SKM-1 treated with dmso at 0.1 percent for 144 hours (cell line): ENCODE measurements at regions not wholly inside any gene's neighbourhood (a gene's known extent, or its start where the extent isn't known, plus 50 kb on each side); places are given as distances from the start of the nearest gene placed in this dataset.
"Not testable (repeated sequence)": the region's sequence is repeated elsewhere in the genome, so short reads cannot be mapped to it uniquely, and the experiment has no call there.

ENCODE experiments used
- DNase-seq: peaks from one replicate; lab custom pipeline; 2025; ENCODE audit not compliant: unreplicated experiment; lab: John Stamatoyannopoulos, UW

GRCh38 chrX:46228389-46228788, 316.8 kb downstream of the ZNF674 start:
- DNase-seq: no peak

GRCh38 chrX:46226422-46226821, 318.8 kb downstream of the ZNF674 start:
- DNase-seq: no peak

- not testable (repeated sequence) for DNase-seq
These were observed 321.7 kb downstream of the ZNF674 start for GRCh38 chrX:46223499-46223898.

GRCh38 chrX:46220822-46221221, 324.4 kb downstream of the ZNF674 start:
- DNase-seq: no peak

GRCh38 chrX:46218373-46218772, 326.8 kb downstream of the ZNF674 start:
- no peak for DNase-seq

- no peak for DNase-seq
These were observed 328.8 kb downstream of the ZNF674 start for GRCh38 chrX:46216406-46216805.

GRCh38 chrX:46211079-46211478, 334.1 kb downstream of the ZNF674 start:
- DNase-seq: no peak

GRCh38 chrX:46209768-46210167, 335.5 kb downstream of the ZNF674 start:
- DNase-seq: no peak

- DNase-seq: no peak
These were observed 336.2 kb downstream of the ZNF674 start for GRCh38 chrX:46209037-46209436.

- no peak for DNase-seq
These were observed 336.9 kb downstream of the ZNF674 start for GRCh38 chrX:46208225-46208854.

- DNase-seq: no peak
These were observed 340.3 kb downstream of the ZNF674 start for GRCh38 chrX:46204721-46205422.

GRCh38 chrX:46202733-46203514, 342.3 kb downstream of the ZNF674 start:
- DNase-seq: no peak

- DNase-seq: no peak
These were observed 344.8 kb downstream of the ZNF674 start for GRCh38 chrX:46200413-46200812.

GRCh38 chrX:46198858-46199257, 346.4 kb downstream of the ZNF674 start:
- no peak for DNase-seq

GRCh38 chrX:46186811-46187106, 358.5 kb downstream of the ZNF674 start:
- DNase-seq: not testable (repeated sequence)

GRCh38 chrX:46185923-46186810, 359.1 kb downstream of the ZNF674 start:
- DNase-seq: no peak

GRCh38 chrX:46184749-46185148, 360.5 kb downstream of the ZNF674 start:
- no peak for DNase-seq

- DNase-seq: peak; percentile 53
These were observed 364.9 kb downstream of the ZNF674 start for GRCh38 chrX:46180258-46180687.

GRCh38 chrX:46179748-46180147, 365.5 kb downstream of the ZNF674 start:
- DNase-seq: no peak

GRCh38 chrX:46178763-46179162, 366.5 kb downstream of the ZNF674 start:
- no peak for DNase-seq

- no peak for DNase-seq
These were observed 372.1 kb downstream of the ZNF674 start for GRCh38 chrX:46173159-46173558.
